ENCODE measurements at regions not wholly inside any gene's neighbourhood (a gene's known extent, or its start where the extent isn't known, plus 50 kb on each side); places are given as distances from the start of the nearest gene placed in this dataset.

DNA sequence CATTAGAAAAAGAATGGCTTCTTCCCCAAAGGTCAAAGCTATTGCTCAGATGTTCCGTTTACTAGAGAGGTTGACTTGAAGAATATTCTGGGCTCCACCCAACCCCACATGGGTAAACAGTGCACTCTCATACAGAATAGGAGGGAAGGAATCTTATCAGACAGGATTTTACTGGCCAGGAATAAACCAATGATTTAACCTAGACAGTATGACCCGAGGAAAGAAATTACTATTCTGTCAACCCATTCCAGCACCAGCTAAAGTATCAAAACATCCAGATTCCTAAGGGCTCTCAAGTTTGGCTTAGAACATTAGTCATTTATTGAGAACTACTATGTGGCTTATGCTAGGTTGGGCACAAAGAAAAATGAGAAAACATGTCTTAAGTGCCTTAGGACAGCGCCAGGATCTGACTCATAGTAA, 493.6 kb upstream of the KLF4 start:
- TF ChIP-seq CTCF (IDR thresholded peaks at IDR 0.05), result no peak
- TF ChIP-seq POLR2AphosphoS5 (IDR thresholded peaks at IDR 0.05; ENCODE audit: insufficient read depth in 1 of 2, low read depth in 1 of 2), result peak in 1 of 2 donors; percentile 12
- TF ChIP-seq POLR2A (IDR thresholded peaks at IDR 0.05), result no peak

Data from vagina (tissue), 2 donors.